ENCODE measurements at regions not wholly inside any gene's neighbourhood (a gene's known extent, or its start where the extent isn't known, plus 50 kb on each side); places are given as distances from the start of the nearest gene placed in this dataset.
"Not testable (repeated sequence)": the region's sequence is repeated elsewhere in the genome, so short reads cannot be mapped to it uniquely, and the experiment has no call there.

- H3K27ac ChIP-seq (ENCODE audit: low read depth, low read length) = no peak overlapping the region
- H3K4me1 ChIP-seq (ENCODE audit: control insufficient read depth, insufficient read depth, low read length) = no peaks in the 10 kb centered on the region
- no peaks in the 10 kb centered on the region for H3K9me3 ChIP-seq (ENCODE audit: control insufficient read depth, insufficient read depth, low read length)
- H3K27me3 ChIP-seq (ENCODE audit: control insufficient read depth, insufficient read depth, low read length) = peaks cover 38% of the 10 kb centered on the region
- no peak overlapping the region for H3K9ac ChIP-seq (ENCODE audit: low read depth, low read length)
- no peaks in the 10 kb centered on the region for H3K36me3 ChIP-seq (ENCODE audit: control insufficient read depth, insufficient read depth, low read length)
- no peak overlapping the region for H3K4me3 ChIP-seq (ENCODE audit: low read depth, low read length)
These were observed 68.1 kb upstream of the STARD13 start for GRCh38 chr13:33353646-33354045.

GRCh38 chr13:33355201-33355895, 69.8 kb upstream of the STARD13 start:
- H3K27ac ChIP-seq (ENCODE audit: low read depth, low read length) = no peak overlapping the region
- no peak overlapping the region for H3K9ac ChIP-seq (ENCODE audit: low read depth, low read length)
- no peak overlapping the region for H3K4me3 ChIP-seq (ENCODE audit: low read depth, low read length)
- H3K36me3 ChIP-seq (ENCODE audit: control insufficient read depth, insufficient read depth, low read length) = no peaks in the 10 kb centered on the region
- H3K4me1 ChIP-seq (ENCODE audit: control insufficient read depth, insufficient read depth, low read length) = no peaks in the 10 kb centered on the region
- no peaks in the 10 kb centered on the region for H3K9me3 ChIP-seq (ENCODE audit: control insufficient read depth, insufficient read depth, low read length)
- peaks cover 21% of the 10 kb centered on the region for H3K27me3 ChIP-seq (ENCODE audit: control insufficient read depth, insufficient read depth, low read length)

- H3K4me1 ChIP-seq (ENCODE audit: control insufficient read depth, insufficient read depth, low read length); H3K27ac ChIP-seq (ENCODE audit: low read depth, low read length); H3K9me3 ChIP-seq (ENCODE audit: control insufficient read depth, insufficient read depth, low read length): not testable (repeated sequence)
These were observed 72.5 kb upstream of the STARD13 start for GRCh38 chr13:33358076-33358475.

GRCh38 chr13:33362986-33363727, 77.6 kb upstream of the STARD13 start:
- Histone ChIP-seq H3K36me3 (ENCODE audit: control insufficient read depth, insufficient read depth, low read length) (no peaks in the 10 kb centered on the region), H3K27me3 (ENCODE audit: control insufficient read depth, insufficient read depth, low read length) (no peaks in the 10 kb centered on the region), H3K4me3 (ENCODE audit: low read depth, low read length) (no peak overlapping the region), H3K27ac (ENCODE audit: low read depth, low read length) (no peak overlapping the region), H3K9me3 (ENCODE audit: control insufficient read depth, insufficient read depth, low read length) (no peaks in the 10 kb centered on the region), H3K9ac (ENCODE audit: low read depth, low read length) (no peak overlapping the region), H3K4me1 (ENCODE audit: control insufficient read depth, insufficient read depth, low read length) (no peaks in the 10 kb centered on the region)

More at GRCh38 chr13:33358076-33358475, 72.5 kb upstream of the STARD13 start:
- not testable (repeated sequence) for H3K27me3 ChIP-seq (ENCODE audit: control insufficient read depth, insufficient read depth, low read length); H3K36me3 ChIP-seq (ENCODE audit: control insufficient read depth, insufficient read depth, low read length); H3K4me3 ChIP-seq (ENCODE audit: low read depth, low read length); H3K9ac ChIP-seq (ENCODE audit: low read depth, low read length)

GRCh38 chr13:33364192-33364591, 78.6 kb upstream of the STARD13 start:
- no peaks in the 10 kb centered on the region for H3K4me1 ChIP-seq (ENCODE audit: control insufficient read depth, insufficient read depth, low read length)
- no peak overlapping the region for H3K27ac ChIP-seq (ENCODE audit: low read depth, low read length)
- no peak overlapping the region for H3K4me3 ChIP-seq (ENCODE audit: low read depth, low read length)
- no peaks in the 10 kb centered on the region for H3K36me3 ChIP-seq (ENCODE audit: control insufficient read depth, insufficient read depth, low read length)
- no peaks in the 10 kb centered on the region for H3K27me3 ChIP-seq (ENCODE audit: control insufficient read depth, insufficient read depth, low read length)
- H3K9me3 ChIP-seq (ENCODE audit: control insufficient read depth, insufficient read depth, low read length) = no peaks in the 10 kb centered on the region
- no peak overlapping the region for H3K9ac ChIP-seq (ENCODE audit: low read depth, low read length)

GRCh38 chr13:33366469-33367062, 81.0 kb upstream of the STARD13 start:
- Histone ChIP-seq H3K4me1 (ENCODE audit: control insufficient read depth, insufficient read depth, low read length) (no peaks in the 10 kb centered on the region), H3K27ac (ENCODE audit: low read depth, low read length) (no peak overlapping the region), H3K27me3 (ENCODE audit: control insufficient read depth, insufficient read depth, low read length) (no peaks in the 10 kb centered on the region), H3K9ac (ENCODE audit: low read depth, low read length) (no peak overlapping the region), H3K4me3 (ENCODE audit: low read depth, low read length) (no peak overlapping the region), H3K36me3 (ENCODE audit: control insufficient read depth, insufficient read depth, low read length) (no peaks in the 10 kb centered on the region), H3K9me3 (ENCODE audit: control insufficient read depth, insufficient read depth, low read length) (no peaks in the 10 kb centered on the region)

GRCh38 chr13:33367171-33367895, 81.8 kb upstream of the STARD13 start:
- Histone ChIP-seq H3K9ac (ENCODE audit: low read depth, low read length) (no peak overlapping the region), H3K36me3 (ENCODE audit: control insufficient read depth, insufficient read depth, low read length) (no peaks in the 10 kb centered on the region), H3K4me3 (ENCODE audit: low read depth, low read length) (no peak overlapping the region), H3K9me3 (ENCODE audit: control insufficient read depth, insufficient read depth, low read length) (no peaks in the 10 kb centered on the region), H3K4me1 (ENCODE audit: control insufficient read depth, insufficient read depth, low read length) (no peaks in the 10 kb centered on the region), H3K27me3 (ENCODE audit: control insufficient read depth, insufficient read depth, low read length) (no peaks in the 10 kb centered on the region), H3K27ac (ENCODE audit: low read depth, low read length) (no peak overlapping the region)

- no peak overlapping the region for H3K9ac ChIP-seq (ENCODE audit: low read depth, low read length)
- H3K4me1 ChIP-seq (ENCODE audit: control insufficient read depth, insufficient read depth, low read length) = no peaks in the 10 kb centered on the region
- no peaks in the 10 kb centered on the region for H3K27me3 ChIP-seq (ENCODE audit: control insufficient read depth, insufficient read depth, low read length)
- no peak overlapping the region for H3K4me3 ChIP-seq (ENCODE audit: low read depth, low read length)
- H3K27ac ChIP-seq (ENCODE audit: low read depth, low read length) = no peak overlapping the region
- H3K9me3 ChIP-seq (ENCODE audit: control insufficient read depth, insufficient read depth, low read length) = no peaks in the 10 kb centered on the region
- H3K36me3 ChIP-seq (ENCODE audit: control insufficient read depth, insufficient read depth, low read length) = no peaks in the 10 kb centered on the region
These were observed 82.4 kb upstream of the STARD13 start for GRCh38 chr13:33367926-33368325.

- H3K4me1 ChIP-seq (ENCODE audit: control insufficient read depth, insufficient read depth, low read length) = no peaks in the 10 kb centered on the region
- H3K27me3 ChIP-seq (ENCODE audit: control insufficient read depth, insufficient read depth, low read length) = no peaks in the 10 kb centered on the region
- H3K9ac ChIP-seq (ENCODE audit: low read depth, low read length) = no peak overlapping the region
- H3K9me3 ChIP-seq (ENCODE audit: control insufficient read depth, insufficient read depth, low read length) = no peaks in the 10 kb centered on the region
- no peak overlapping the region for H3K27ac ChIP-seq (ENCODE audit: low read depth, low read length)
- no peaks in the 10 kb centered on the region for H3K36me3 ChIP-seq (ENCODE audit: control insufficient read depth, insufficient read depth, low read length)
- no peak overlapping the region for H3K4me3 ChIP-seq (ENCODE audit: low read depth, low read length)
These were observed 83.5 kb upstream of the STARD13 start for GRCh38 chr13:33369073-33369472.

- no peaks in the 10 kb centered on the region for H3K4me1 ChIP-seq (ENCODE audit: control insufficient read depth, insufficient read depth, low read length)
- no peaks in the 10 kb centered on the region for H3K36me3 ChIP-seq (ENCODE audit: control insufficient read depth, insufficient read depth, low read length)
- no peaks in the 10 kb centered on the region for H3K27me3 ChIP-seq (ENCODE audit: control insufficient read depth, insufficient read depth, low read length)
- no peak overlapping the region for H3K27ac ChIP-seq (ENCODE audit: low read depth, low read length)
- no peaks in the 10 kb centered on the region for H3K9me3 ChIP-seq (ENCODE audit: control insufficient read depth, insufficient read depth, low read length)
- no peak overlapping the region for H3K9ac ChIP-seq (ENCODE audit: low read depth, low read length)
- no peak overlapping the region for H3K4me3 ChIP-seq (ENCODE audit: low read depth, low read length)
These were observed 86.8 kb upstream of the STARD13 start for GRCh38 chr13:33372251-33372919.

Data from HUES48 (cell line).